ENCODE measurements at regions not wholly inside any gene's neighbourhood (a gene's known extent, or its start where the extent isn't known, plus 50 kb on each side); places are given as distances from the start of the nearest gene placed in this dataset.

DNA sequence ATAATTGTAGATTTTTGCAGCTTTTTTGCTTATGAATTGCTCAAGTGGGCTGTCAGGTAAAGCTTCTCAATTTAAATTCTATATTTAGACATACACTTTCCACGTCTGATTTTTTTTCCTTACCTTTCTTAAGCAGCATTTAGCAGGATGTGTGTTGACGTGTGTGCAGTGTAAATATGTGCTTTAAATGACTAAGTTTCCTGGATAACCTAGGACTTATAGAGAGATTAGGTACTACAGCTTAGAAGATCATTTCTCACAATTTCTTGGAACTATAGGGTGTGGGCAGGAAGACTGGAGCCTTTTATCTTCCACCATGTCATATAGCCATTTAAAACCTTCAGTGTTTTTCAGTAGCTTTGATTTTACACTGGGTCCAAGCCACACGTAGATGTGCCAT lies 263.5 kb downstream of the NOVA1 start:
- H3K27ac ChIP-seq = no peak overlapping the region
- TF ChIP-seq, protein P1, sequence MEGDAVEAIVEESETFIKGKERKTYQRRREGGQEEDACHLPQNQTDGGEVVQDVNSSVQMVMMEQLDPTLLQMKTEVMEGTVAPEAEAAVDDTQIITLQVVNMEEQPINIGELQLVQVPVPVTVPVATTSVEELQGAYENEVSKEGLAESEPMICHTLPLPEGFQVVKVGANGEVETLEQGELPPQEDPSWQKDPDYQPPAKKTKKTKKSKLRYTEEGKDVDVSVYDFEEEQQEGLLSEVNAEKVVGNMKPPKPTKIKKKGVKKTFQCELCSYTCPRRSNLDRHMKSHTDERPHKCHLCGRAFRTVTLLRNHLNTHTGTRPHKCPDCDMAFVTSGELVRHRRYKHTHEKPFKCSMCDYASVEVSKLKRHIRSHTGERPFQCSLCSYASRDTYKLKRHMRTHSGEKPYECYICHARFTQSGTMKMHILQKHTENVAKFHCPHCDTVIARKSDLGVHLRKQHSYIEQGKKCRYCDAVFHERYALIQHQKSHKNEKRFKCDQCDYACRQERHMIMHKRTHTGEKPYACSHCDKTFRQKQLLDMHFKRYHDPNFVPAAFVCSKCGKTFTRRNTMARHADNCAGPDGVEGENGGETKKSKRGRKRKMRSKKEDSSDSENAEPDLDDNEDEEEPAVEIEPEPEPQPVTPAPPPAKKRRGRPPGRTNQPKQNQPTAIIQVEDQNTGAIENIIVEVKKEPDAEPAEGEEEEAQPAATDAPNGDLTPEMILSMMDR (conservative IDR thresholded peaks at IDR 0.05) = no peak

DNA sequence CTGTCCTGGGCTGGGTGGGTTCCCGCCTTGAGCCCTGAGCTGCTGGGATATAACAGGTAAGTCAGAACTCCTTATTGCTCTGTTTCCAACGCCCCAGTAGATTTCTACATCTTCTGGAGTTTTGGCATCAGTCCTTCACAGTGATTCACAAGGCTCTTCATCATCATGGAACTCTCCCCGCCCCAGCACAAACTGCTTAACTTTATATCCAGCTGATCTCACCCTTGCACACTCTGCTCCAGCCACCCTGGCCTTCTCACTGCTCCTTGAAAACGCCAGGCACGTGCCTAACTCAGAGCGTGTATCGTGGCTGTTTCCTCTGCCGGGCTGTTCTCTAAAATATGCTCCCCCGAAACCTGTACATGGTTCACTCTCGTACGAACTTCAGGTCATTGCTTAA lies 264.9 kb downstream of the NOVA1 start:
- TF ChIP-seq, protein P1 (conservative IDR thresholded peaks at IDR 0.05) = no peak

DNA sequence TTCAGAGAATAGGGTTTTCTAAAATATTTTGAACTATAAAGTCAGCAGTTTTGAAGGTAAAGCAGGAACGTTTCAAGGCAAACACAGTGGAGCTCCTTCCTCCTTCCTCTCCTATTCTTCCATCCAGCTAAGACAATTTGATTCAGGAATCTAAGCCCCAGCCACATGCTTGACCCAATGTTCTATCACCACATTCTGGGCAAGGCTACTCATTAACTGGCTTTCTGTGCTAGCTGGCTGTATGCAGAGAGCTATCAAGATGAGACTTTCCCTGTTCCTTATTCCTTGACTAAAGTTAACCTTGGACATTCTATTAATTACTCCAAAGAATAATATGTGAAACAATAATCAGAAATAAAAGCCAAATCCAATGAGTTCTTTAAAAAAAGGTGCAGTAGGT lies 266.9 kb downstream of the NOVA1 start:
- H3K27ac ChIP-seq = no peak overlapping the region
- TF ChIP-seq, protein P1 (conservative IDR thresholded peaks at IDR 0.05) = no peak

More for the DNA sequence above, 264.9 kb downstream of the NOVA1 start:
- no peak overlapping the region for H3K27ac ChIP-seq

DNA sequence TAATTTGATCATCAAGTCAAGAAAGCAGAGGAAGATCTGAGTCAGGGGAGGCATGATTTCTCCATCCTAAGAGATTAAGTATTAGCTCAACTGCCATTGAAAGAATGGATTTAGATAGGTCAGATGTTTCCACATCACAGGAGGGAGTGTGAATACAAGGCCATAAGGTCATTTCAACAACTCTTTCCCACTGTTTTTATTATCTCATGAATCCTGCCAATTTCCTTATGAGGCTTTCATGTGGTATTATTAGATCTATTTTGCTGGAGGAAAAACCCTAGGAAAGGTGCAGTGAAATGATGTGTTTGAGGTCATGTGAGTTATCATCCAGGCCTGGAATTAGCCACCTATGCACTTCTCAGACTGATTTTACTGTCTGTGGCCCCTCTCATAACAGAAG lies 269.0 kb downstream of the NOVA1 start:
- H3K27ac ChIP-seq = no peak overlapping the region
- TF ChIP-seq, protein P1 (conservative IDR thresholded peaks at IDR 0.05) = no peak

DNA sequence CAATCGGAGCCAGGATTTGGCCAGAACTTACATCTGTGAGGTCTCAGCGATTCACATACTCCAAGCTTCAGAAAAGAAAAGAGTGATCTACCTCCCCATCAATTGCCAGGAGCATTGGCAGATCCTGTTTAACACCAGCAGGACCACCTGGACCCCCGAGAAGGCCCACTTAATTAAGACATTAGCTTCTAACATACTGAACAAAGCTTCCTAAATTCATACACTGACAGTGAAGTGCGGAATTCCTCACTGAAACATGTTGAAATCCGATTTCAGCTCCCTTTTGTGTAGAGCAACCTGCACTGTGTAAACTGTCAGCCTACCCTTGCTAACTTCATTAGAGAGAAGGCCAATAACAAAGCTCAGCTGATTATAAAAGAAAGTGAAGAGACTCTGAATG lies 274.0 kb downstream of the NOVA1 start:
- no peak overlapping the region for H3K27ac ChIP-seq
- TF ChIP-seq, protein P1 (conservative IDR thresholded peaks at IDR 0.05) = no peak

DNA sequence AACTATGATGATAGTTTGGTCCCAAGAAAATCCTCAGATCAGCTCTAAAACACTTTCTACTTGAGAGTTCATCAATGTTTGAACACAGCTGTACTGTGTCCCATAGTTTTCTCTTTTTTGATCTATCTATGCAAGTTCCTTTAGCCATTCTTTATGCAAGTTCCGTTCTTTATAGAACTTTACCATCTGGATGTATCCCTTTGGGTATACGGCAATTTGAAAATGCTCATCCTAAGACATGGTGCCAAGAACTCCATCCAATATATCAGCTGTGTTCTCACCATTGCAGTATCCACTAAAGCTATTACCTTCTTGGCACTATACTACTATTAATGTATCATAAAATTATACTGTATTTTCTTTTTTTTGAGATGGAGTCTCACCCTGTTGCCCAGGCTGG lies 276.9 kb downstream of the NOVA1 start:
- TF ChIP-seq, protein P1 (conservative IDR thresholded peaks at IDR 0.05) = no peak
- H3K27ac ChIP-seq = no peak overlapping the region

DNA sequence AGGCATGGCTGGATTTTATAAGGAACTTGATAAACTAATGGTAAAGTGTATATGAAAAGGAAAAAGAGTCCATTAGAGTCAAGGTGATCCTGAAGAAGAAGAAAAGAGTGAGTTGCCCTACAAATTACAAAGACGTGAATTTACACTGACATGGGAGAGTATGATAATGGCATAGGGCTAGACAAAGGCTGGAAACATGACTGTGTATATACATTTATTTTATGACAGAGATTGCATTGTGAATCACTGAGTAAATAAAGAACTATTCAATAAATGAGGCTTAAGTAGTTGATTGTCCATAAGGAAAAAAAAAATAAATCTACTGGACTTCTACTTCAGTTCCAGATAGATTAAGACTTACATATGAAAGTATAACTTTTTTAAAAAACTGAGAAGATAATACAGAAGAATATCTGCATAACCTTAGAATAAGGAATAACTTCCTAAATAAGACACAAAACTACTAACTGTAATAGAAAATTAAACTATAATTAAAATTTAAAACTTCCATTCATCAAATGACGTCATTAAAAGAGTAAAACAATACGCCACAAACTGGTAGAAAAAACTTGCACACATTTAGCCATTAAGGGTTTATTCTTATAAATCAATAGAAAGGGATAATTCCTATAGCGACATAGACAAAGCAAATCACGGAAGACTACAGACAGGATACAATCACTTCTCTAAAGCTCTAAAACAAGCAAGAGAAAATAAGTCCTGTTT lies 278.5 kb downstream of the NOVA1 start:
- TF ChIP-seq, protein P1 (conservative IDR thresholded peaks at IDR 0.05) = no peak
- no peak overlapping the region for H3K27ac ChIP-seq

Measured in VCaP (cell line).